Vagina (tissue), 2 donors: ENCODE measurements at regions not wholly inside any gene's neighbourhood (a gene's known extent, or its start where the extent isn't known, plus 50 kb on each side); places are given as distances from the start of the nearest gene placed in this dataset.

ENCODE experiments used
- POLR2A ChIP-seq, 2 donors: fragments of 450-650 bp; IDR thresholded peaks; one replicate each; pipeline ENCODE4 v1.6.1; 2017; ENCODE audit warnings: antibody characterized with exemption in 2 of 2, mild to moderate bottlenecking in 2 of 2, moderate library complexity in 2 of 2
- POLR2AphosphoS5 ChIP-seq, 2 donors: sonication (generic); formaldehyde crosslinking; IDR thresholded peaks; one replicate each; pipeline ENCODE4 v1.9.0; 2017; ENCODE audit warnings: antibody characterized with exemption in 2 of 2, mild to moderate bottlenecking in 2 of 2, low read depth in 1 of 2; ENCODE audit not compliant: insufficient read depth in 1 of 2
- TF ChIP-seq, protein P1 (sequence below), 3 experiments: fragments of 450-650 bp in 2 of 3; fragments of 200-600 bp in 1 of 3; sonication (generic) in 1 of 3; IDR thresholded peaks; one replicate each; pipeline ENCODE4 v1.5.1; 2017 to 2019; ENCODE audit warnings: antibody characterized with exemption in 3 of 3, mild to moderate bottlenecking in 2 of 3, moderate library complexity in 2 of 3

GRCh38 chr11:80773919-80774318, 1333.1 kb upstream of the TENM4 start:
- TF ChIP-seq, protein P1, sequence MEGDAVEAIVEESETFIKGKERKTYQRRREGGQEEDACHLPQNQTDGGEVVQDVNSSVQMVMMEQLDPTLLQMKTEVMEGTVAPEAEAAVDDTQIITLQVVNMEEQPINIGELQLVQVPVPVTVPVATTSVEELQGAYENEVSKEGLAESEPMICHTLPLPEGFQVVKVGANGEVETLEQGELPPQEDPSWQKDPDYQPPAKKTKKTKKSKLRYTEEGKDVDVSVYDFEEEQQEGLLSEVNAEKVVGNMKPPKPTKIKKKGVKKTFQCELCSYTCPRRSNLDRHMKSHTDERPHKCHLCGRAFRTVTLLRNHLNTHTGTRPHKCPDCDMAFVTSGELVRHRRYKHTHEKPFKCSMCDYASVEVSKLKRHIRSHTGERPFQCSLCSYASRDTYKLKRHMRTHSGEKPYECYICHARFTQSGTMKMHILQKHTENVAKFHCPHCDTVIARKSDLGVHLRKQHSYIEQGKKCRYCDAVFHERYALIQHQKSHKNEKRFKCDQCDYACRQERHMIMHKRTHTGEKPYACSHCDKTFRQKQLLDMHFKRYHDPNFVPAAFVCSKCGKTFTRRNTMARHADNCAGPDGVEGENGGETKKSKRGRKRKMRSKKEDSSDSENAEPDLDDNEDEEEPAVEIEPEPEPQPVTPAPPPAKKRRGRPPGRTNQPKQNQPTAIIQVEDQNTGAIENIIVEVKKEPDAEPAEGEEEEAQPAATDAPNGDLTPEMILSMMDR (IDR thresholded peaks at IDR 0.05), result no peak
- no peak for TF ChIP-seq POLR2A (IDR thresholded peaks at IDR 0.05)
- no peak for TF ChIP-seq POLR2AphosphoS5 (IDR thresholded peaks at IDR 0.05; ENCODE audit: insufficient read depth in 1 of 2, low read depth in 1 of 2)
